SK-N-SH (cell line): ENCODE measurements at regions not wholly inside any gene's neighbourhood (a gene's known extent, or its start where the extent isn't known, plus 50 kb on each side); places are given as distances from the start of the nearest gene placed in this dataset.

Experiments
- CTCF ChIA-PET: fragments of 300-600, 350-600 bp; formaldehyde crosslinking; extraction: SDS; loops from one replicate; lab custom pipeline; 2021; lab: Yijun Ruan, JAX
- POLR2A ChIA-PET: fragments of 350-600 bp; sonication (Branson Sonifier 250); formaldehyde crosslinking; extraction: SDS; loops from one replicate; lab custom pipeline; 2020; ENCODE audit warnings: antibody characterized with exemption, inconsistent platforms; lab: Yijun Ruan, JAX
- DNase-seq: peaks from one replicate; pipeline ENCODE4 v3.0.0; 2012
- H2AFZ ChIP-seq: fragments of 200-600 bp; sonication (generic); 2 replicates; pipeline ENCODE4 v1.8.1; 2016; ENCODE audit warnings: antibody characterized with exemption, mild to moderate bottlenecking, low read depth
- H3F3A ChIP-seq: fragments of 200-600 bp; sonication (generic); replicated peaks from 2 replicates; pipeline ENCODE3; 2016; ENCODE audit warnings: antibody characterized with exemption, mild to moderate bottlenecking; ENCODE audit not compliant: insufficient read depth
- H3K27ac ChIP-seq, 2 experiments: fragments of 200-500 bp in 1 of 2; fragments of 200-600 bp in 1 of 2; sonication (Bioruptor generic) in 1 of 2; sonication (generic), shearing (Covaris generic) in 1 of 2; 2 replicates each; pipeline versions ENCODE4 v1.5.1 to v1.6.1; 2014 to 2016; ENCODE audit warnings: low read depth in 2 of 2, inconsistent platforms in 1 of 2, low read length in 1 of 2, mild to moderate bottlenecking in 1 of 2, mixed read lengths in 1 of 2
- H3K27me3 ChIP-seq: fragments of 200-600 bp; sonication (generic), shearing (Covaris generic); 2 replicates; pipeline ENCODE4 v1.6.1; 2016; ENCODE audit warnings: mixed run types; ENCODE audit not compliant: insufficient read depth
- H3K36me3 ChIP-seq, 2 experiments: fragments of 200-500 bp in 1 of 2; fragments of 200-600 bp in 1 of 2; sonication (Bioruptor generic) in 1 of 2; sonication (generic) in 1 of 2; replicated peaks in 1 of 2; 2 replicates each; pipeline versions ENCODE3 to v1.5.1; 2014 to 2016; ENCODE audit warnings: low read length in 1 of 2, mild to moderate bottlenecking in 1 of 2; ENCODE audit not compliant: insufficient read depth in 2 of 2, control insufficient read depth in 1 of 2
- H3K4me1 ChIP-seq, 2 experiments: fragments of 200-500 bp in 1 of 2; fragments of 200-600 bp in 1 of 2; sonication (Bioruptor generic) in 1 of 2; sonication (generic), shearing (Covaris generic) in 1 of 2; 2 replicates each; pipeline versions ENCODE4 v1.5.1 to v1.6.1; 2014 to 2016; ENCODE audit warnings: low read depth in 1 of 2, low read length in 1 of 2, mixed run types in 1 of 2; ENCODE audit not compliant: insufficient read depth in 2 of 2, control insufficient read depth in 1 of 2
- H3K4me2 ChIP-seq: fragments of 200-600 bp; sonication (generic), shearing (Covaris generic); 2 replicates; pipeline ENCODE4 v1.6.1; 2017; ENCODE audit warnings: mixed run types
- H3K4me3 ChIP-seq, 2 experiments: fragments of 200-500 bp in 1 of 2; fragments of 200-600 bp in 1 of 2; sonication (Bioruptor generic) in 1 of 2; sonication (generic), shearing (Covaris generic) in 1 of 2; 2 replicates each; pipeline versions ENCODE4 v1.5.1 to v1.8.1; 2014 to 2016; ENCODE audit warnings: low read depth in 2 of 2, inconsistent platforms in 1 of 2, low read length in 1 of 2, mild to moderate bottlenecking in 1 of 2, mixed read lengths in 1 of 2, moderate library complexity in 1 of 2
- H3K79me2 ChIP-seq: fragments of 200-600 bp; sonication (generic); 2 replicates; pipeline ENCODE4 v1.8.1; 2017; ENCODE audit warnings: mild to moderate bottlenecking; ENCODE audit not compliant: insufficient read depth
- H3K9ac ChIP-seq: fragments of 200-600 bp; sonication (generic); 2 replicates; pipeline ENCODE4 v1.6.1; 2017; ENCODE audit warnings: mixed run types
- H3K9me2 ChIP-seq: fragments of 200-600 bp; sonication (generic); 2 replicates; pipeline ENCODE4 v1.6.1; 2017; ENCODE audit warnings: mixed run types
- H3K9me3 ChIP-seq: fragments of 200-600 bp; sonication (generic); 2 replicates; pipeline ENCODE4 v1.6.1; 2017; ENCODE audit warnings: mixed run types, mild to moderate bottlenecking, moderate library complexity
- H4K20me1 ChIP-seq: fragments of 200-600 bp; sonication (generic); 2 replicates; pipeline ENCODE4 v1.6.1; 2017; ENCODE audit warnings: mild to moderate bottlenecking, mixed run types; ENCODE audit not compliant: insufficient read depth
- CTCF ChIP-seq: fragments of 200-600 bp; sonication (generic); IDR thresholded peaks from 2 replicates; pipeline ENCODE4 v1.6.1; 2017; ENCODE audit warnings: antibody characterized with exemption, mild to moderate bottlenecking, moderate library complexity
- EZH2phosphoT487 ChIP-seq: fragments of 200-600 bp; sonication (generic); IDR thresholded peaks from 2 replicates; pipeline ENCODE4 v1.6.1; 2017; ENCODE audit warnings: low read depth, mixed run types, mild to moderate bottlenecking, antibody characterized with exemption, moderate library complexity, borderline replicate concordance
- GABPA ChIP-seq: IDR thresholded peaks from 2 replicates; pipeline ENCODE4 v1.4.0; 2012; ENCODE audit warnings: low read depth, mild to moderate bottlenecking
- GATA2 ChIP-seq: sonication (generic); formaldehyde crosslinking; IDR thresholded peaks from 2 replicates; pipeline ENCODE4 v1.5.0; 2020; ENCODE audit warnings: mild to moderate bottlenecking, missing genetic modification reagents
- JUND ChIP-seq: IDR thresholded peaks from 2 replicates; pipeline ENCODE4 v1.4.0; 2012
- MXI1 ChIP-seq: IDR thresholded peaks from 2 replicates; pipeline ENCODE4 v1.6.1; 2012; ENCODE audit warnings: mild to moderate bottlenecking, low read depth, low read length, improper control_type of control experiment
- NRF1 ChIP-seq: IDR thresholded peaks from 2 replicates; pipeline ENCODE4 v1.6.1; 2012; ENCODE audit warnings: low read depth, mild to moderate bottlenecking, low read length
- PBX3 ChIP-seq: IDR thresholded peaks from 2 replicates; pipeline ENCODE4; 2012
- RAD21 ChIP-seq: IDR thresholded peaks from 2 replicates; pipeline ENCODE4 v1.6.1; 2012; ENCODE audit warnings: mild to moderate bottlenecking, low read length
- RCOR1 ChIP-seq: fragments of 150-350 bp; IDR thresholded peaks from 2 replicates; pipeline ENCODE4 v1.6.1; 2017; ENCODE audit warnings: antibody characterized with exemption, low read length
- REST ChIP-seq: IDR thresholded peaks from 2 replicates; pipeline ENCODE4 v1.6.1; 2012; ENCODE audit warnings: mild to moderate bottlenecking, low read depth, low read length, moderate library complexity
- SIN3A ChIP-seq: IDR thresholded peaks from 2 replicates; pipeline ENCODE4 v1.6.1; 2012; ENCODE audit warnings: low read depth, mild to moderate bottlenecking, low read length, moderate library complexity, borderline replicate concordance
- SMC3 ChIP-seq: IDR thresholded peaks from 2 replicates; pipeline ENCODE4 v1.6.1; 2012; ENCODE audit warnings: low read depth, low read length, improper control_type of control experiment
- TEAD4 ChIP-seq: IDR thresholded peaks from 2 replicates; pipeline ENCODE4 v1.4.0; 2012; ENCODE audit warnings: mild to moderate bottlenecking, borderline replicate concordance; ENCODE audit not compliant: insufficient read depth
- USF1 ChIP-seq: IDR thresholded peaks from 2 replicates; pipeline ENCODE4 v1.4.0; 2012; ENCODE audit warnings: low read depth, borderline replicate concordance
- USF2 ChIP-seq: fragments of 150-350 bp; IDR thresholded peaks from 2 replicates; pipeline ENCODE4 v1.6.1; 2017; ENCODE audit warnings: antibody characterized with exemption, low read length, low read depth, borderline replicate concordance
- YY1 ChIP-seq: IDR thresholded peaks from 2 replicates; pipeline ENCODE4 v1.4.0; 2012; ENCODE audit warnings: low read depth, mild to moderate bottlenecking
- WGBS: methylation state at CpG from one replicate; pipeline ENCODE4 v1.1.6; 2017; ENCODE audit warnings: low lambda C conversion rate; 5-methylcytosine and 5-hydroxymethylcytosine counted together

GRCh38 chr18:78352910-78353309, 626.7 kb upstream of the SALL3 start:
- Histone ChIP-seq H4K20me1 (no peaks in the 10 kb centered on the region), H3K36me3 (no peaks in the 10 kb centered on the region)

More at GRCh38 chr18:78352910-78353309, 626.7 kb upstream of the SALL3 start:
- Histone ChIP-seq H3K27me3 (peaks cover 6% of the 10 kb centered on the region; the same call in 1 of the 2 replicates), H3K27ac (no peak overlapping the region), H3K79me2 (no peaks in the 10 kb centered on the region), H3K9ac (no peak overlapping the region), H3K9me3 (no peaks in the 10 kb centered on the region), H3K4me3 (no peak overlapping the region), H3K4me2 (no peak overlapping the region), H3K4me1 (no peaks in the 10 kb centered on the region), H3F3A (no peaks in the 10 kb centered on the region), H2AFZ (no peak overlapping the region), H3K9me2 (no peaks in the 10 kb centered on the region)
- TF ChIP-seq GATA2 (CRISPR knock-in tag) (no peak), RAD21 (no peak), USF1 (no peak), YY1 (no peak), EZH2phosphoT487 (no peak), NRF1 (no peak), REST (no peak), JUND (no peak), USF2 (no peak), RCOR1 (no peak), PBX3 (no peak), TEAD4 (no peak), SMC3 (no peak), GABPA (no peak), MXI1 (no peak), CTCF (no peak), SIN3A (no peak)
- no peak for DNase-seq
- POLR2A ChIA-PET: no interaction called here
- 2% methylated on average over 5 of the region's 6 CpGs for WGBS
- CTCF ChIA-PET: no interaction called here
